Central memory CD8-positive, alpha-beta T cell (primary cell): ENCODE measurements at regions not wholly inside any gene's neighbourhood (a gene's known extent, or its start where the extent isn't known, plus 50 kb on each side); places are given as distances from the start of the nearest gene placed in this dataset.
"Not testable (repeated sequence)": the region's sequence is repeated elsewhere in the genome, so short reads cannot be mapped to it uniquely, and the experiment has no call there.

Experiments used
- ATAC-seq: fragments of 150-1000 bp; cut with Tn5 transposase; replicated peaks from 2 replicates; pipeline ENCODE4 v1.10.0; 2022; ENCODE audit warnings: mild to moderate bottlenecking, moderate FRiP score, moderate number of reproducible peaks; ENCODE audit not compliant: poor library complexity, severe bottlenecking; ENCODE audit errors: extremely low read depth
- DNase-seq, 2 donors: peaks; one replicate each; pipeline ENCODE4 v3.0.0; 2021; ENCODE audit warnings: low spot score in 2 of 2
- H3K27ac Mint-ChIP-seq: one replicate; pipeline ENCODE4 v1.8.0; 2022; ENCODE audit warnings: low read depth, mild to moderate bottlenecking, moderate library complexity, mixed read lengths
- H3K27me3 Mint-ChIP-seq: one replicate; pipeline ENCODE4 v1.8.0; 2022; ENCODE audit warnings: mixed read lengths
- H3K36me3 Mint-ChIP-seq: one replicate; pipeline ENCODE4 v1.8.0; 2022; ENCODE audit warnings: mild to moderate bottlenecking, moderate library complexity, mixed read lengths; ENCODE audit not compliant: insufficient read depth
- H3K4me1 Mint-ChIP-seq: one replicate; pipeline ENCODE4 v1.8.0; 2022; ENCODE audit warnings: mixed read lengths
- H3K4me3 Mint-ChIP-seq: one replicate; pipeline ENCODE4 v1.8.0; 2022; ENCODE audit warnings: mild to moderate bottlenecking, moderate library complexity, mixed read lengths
- H3K9me3 Mint-ChIP-seq: one replicate; pipeline ENCODE4 v1.8.0; 2022; ENCODE audit warnings: mixed read lengths

GRCh38 chr3:98688363-98688762, 74.8 kb upstream of the ST3GAL6 start:
- ATAC-seq (no peak), DNase-seq (no peak)
- no peak overlapping the region for H3K4me3 Mint-ChIP-seq
- peaks cover 2% of the 10 kb centered on the region for H3K36me3 Mint-ChIP-seq
- no peaks in the 10 kb centered on the region for H3K9me3 Mint-ChIP-seq
- H3K27ac Mint-ChIP-seq = no peak overlapping the region
- peaks cover 14% of the 10 kb centered on the region for H3K27me3 Mint-ChIP-seq
- no peaks in the 10 kb centered on the region for H3K4me1 Mint-ChIP-seq

- H3K4me1 Mint-ChIP-seq = no peaks in the 10 kb centered on the region
- peaks cover 6% of the 10 kb centered on the region for H3K27me3 Mint-ChIP-seq
- no peak overlapping the region for H3K27ac Mint-ChIP-seq
- ATAC-seq = no peak
- H3K4me3 Mint-ChIP-seq = no peak overlapping the region
- H3K9me3 Mint-ChIP-seq = no peaks in the 10 kb centered on the region
- peaks cover 2% of the 10 kb centered on the region for H3K36me3 Mint-ChIP-seq
- no peak for DNase-seq
Observed at GRCh38 chr3:98690876-98691275, 72.3 kb upstream of the ST3GAL6 start.

GRCh38 chr3:98691897-98692296, 71.2 kb upstream of the ST3GAL6 start:
- ATAC-seq (no peak), DNase-seq (no peak)
- Mint-ChIP-seq H3K27me3 (peaks cover 6% of the 10 kb centered on the region), H3K4me3 (no peak overlapping the region), H3K4me1 (no peaks in the 10 kb centered on the region), H3K9me3 (no peaks in the 10 kb centered on the region), H3K36me3 (no peaks in the 10 kb centered on the region), H3K27ac (no peak overlapping the region)

GRCh38 chr3:98692787-98693473, 70.2 kb upstream of the ST3GAL6 start:
- no peaks in the 10 kb centered on the region for H3K4me1 Mint-ChIP-seq
- no peaks in the 10 kb centered on the region for H3K9me3 Mint-ChIP-seq
- H3K4me3 Mint-ChIP-seq = no peak overlapping the region
- ATAC-seq (no peak), DNase-seq (no peak)
- no peaks in the 10 kb centered on the region for H3K36me3 Mint-ChIP-seq
- peaks cover 6% of the 10 kb centered on the region for H3K27me3 Mint-ChIP-seq
- H3K27ac Mint-ChIP-seq = no peak overlapping the region

- no peaks in the 10 kb centered on the region for H3K9me3 Mint-ChIP-seq
- H3K36me3 Mint-ChIP-seq = no peaks in the 10 kb centered on the region
- no peak for ATAC-seq
- H3K4me3 Mint-ChIP-seq = no peak overlapping the region
- DNase-seq = no peak
- H3K27me3 Mint-ChIP-seq = peaks cover 6% of the 10 kb centered on the region
- H3K27ac Mint-ChIP-seq = no peak overlapping the region
- H3K4me1 Mint-ChIP-seq = no peaks in the 10 kb centered on the region
Observed at GRCh38 chr3:98695796-98696195, 67.3 kb upstream of the ST3GAL6 start.

- peaks cover 11% of the 10 kb centered on the region for H3K27me3 Mint-ChIP-seq
- not testable (repeated sequence) for H3K27ac Mint-ChIP-seq, H3K9me3 Mint-ChIP-seq, H3K4me1 Mint-ChIP-seq, ATAC-seq, H3K36me3 Mint-ChIP-seq, DNase-seq, H3K4me3 Mint-ChIP-seq
Observed at GRCh38 chr3:98696296-98696695, 66.8 kb upstream of the ST3GAL6 start.

GRCh38 chr3:98697225-98697624, 65.9 kb upstream of the ST3GAL6 start:
- no peaks in the 10 kb centered on the region for H3K36me3 Mint-ChIP-seq
- H3K4me1 Mint-ChIP-seq = no peaks in the 10 kb centered on the region
- no peak overlapping the region for H3K27ac Mint-ChIP-seq
- no peaks in the 10 kb centered on the region for H3K9me3 Mint-ChIP-seq
- no peak overlapping the region for H3K4me3 Mint-ChIP-seq
- ATAC-seq = no peak
- DNase-seq = no peak
- H3K27me3 Mint-ChIP-seq = peaks cover 16% of the 10 kb centered on the region

GRCh38 chr3:98699132-98699531, 64.0 kb upstream of the ST3GAL6 start:
- Mint-ChIP-seq H3K36me3 (no peaks in the 10 kb centered on the region), H3K27ac (no peak overlapping the region), H3K4me1 (no peaks in the 10 kb centered on the region), H3K27me3 (peaks cover 10% of the 10 kb centered on the region), H3K9me3 (no peaks in the 10 kb centered on the region), H3K4me3 (no peak overlapping the region)
- DNase-seq = no peak
- no peak for ATAC-seq

GRCh38 chr3:98701071-98701675, 62.0 kb upstream of the ST3GAL6 start:
- ATAC-seq (no peak), DNase-seq (no peak)
- no peaks in the 10 kb centered on the region for H3K9me3 Mint-ChIP-seq
- no peak overlapping the region for H3K4me3 Mint-ChIP-seq
- H3K36me3 Mint-ChIP-seq = no peaks in the 10 kb centered on the region
- H3K4me1 Mint-ChIP-seq = no peaks in the 10 kb centered on the region
- no peak overlapping the region for H3K27ac Mint-ChIP-seq
- H3K27me3 Mint-ChIP-seq = peaks cover 10% of the 10 kb centered on the region

- H3K4me1 Mint-ChIP-seq = no peaks in the 10 kb centered on the region
- no peaks in the 10 kb centered on the region for H3K9me3 Mint-ChIP-seq
- no peaks in the 10 kb centered on the region for H3K36me3 Mint-ChIP-seq
- H3K4me3 Mint-ChIP-seq = no peak overlapping the region
- no peak for DNase-seq
- peaks cover 15% of the 10 kb centered on the region for H3K27me3 Mint-ChIP-seq
- no peak overlapping the region for H3K27ac Mint-ChIP-seq
- no peak for ATAC-seq
Observed at GRCh38 chr3:98702166-98702565, 61.0 kb upstream of the ST3GAL6 start.

- Mint-ChIP-seq H3K36me3 (no peaks in the 10 kb centered on the region), H3K4me3 (no peak overlapping the region), H3K4me1 (no peaks in the 10 kb centered on the region), H3K27me3 (peaks cover 36% of the 10 kb centered on the region), H3K27ac (no peak overlapping the region), H3K9me3 (no peaks in the 10 kb centered on the region)
- ATAC-seq (no peak), DNase-seq (no peak)
Observed at GRCh38 chr3:98705212-98705611, 57.9 kb upstream of the ST3GAL6 start.

GRCh38 chr3:98705694-98706093, 57.4 kb upstream of the ST3GAL6 start:
- no peak for ATAC-seq
- no peak for DNase-seq
- no peak overlapping the region for H3K27ac Mint-ChIP-seq

GRCh38 chr3:98708681-98709080, 54.5 kb upstream of the ST3GAL6 start:
- not testable (repeated sequence) for H3K4me1 Mint-ChIP-seq, DNase-seq, H3K9me3 Mint-ChIP-seq, H3K36me3 Mint-ChIP-seq, H3K27ac Mint-ChIP-seq, ATAC-seq, H3K4me3 Mint-ChIP-seq
- H3K27me3 Mint-ChIP-seq = peaks cover 42% of the 10 kb centered on the region

More at GRCh38 chr3:98705694-98706093, 57.4 kb upstream of the ST3GAL6 start:
- Mint-ChIP-seq H3K4me3 (no peak overlapping the region), H3K9me3 (no peaks in the 10 kb centered on the region), H3K4me1 (no peaks in the 10 kb centered on the region), H3K36me3 (no peaks in the 10 kb centered on the region), H3K27me3 (peaks cover 41% of the 10 kb centered on the region)
